GM12865 (cell line): ENCODE measurements at regions not wholly inside any gene's neighbourhood (a gene's known extent, or its start where the extent isn't known, plus 50 kb on each side); places are given as distances from the start of the nearest gene placed in this dataset.

Experiments used
- DNase-seq: peaks from one replicate; pipeline ENCODE4 v3.0.0; 2010; ENCODE audit warnings: low read depth
- H3K4me3 ChIP-seq: 2 replicates; pipeline ENCODE4 v1.5.1; 2011; ENCODE audit warnings: mild to moderate bottlenecking, low read depth, low read length, control low read depth
- CTCF ChIP-seq: IDR thresholded peaks from 2 replicates; pipeline ENCODE4 v1.5.1; 2011; ENCODE audit warnings: low read length, control low read depth, low read depth, inconsistent platforms; ENCODE audit not compliant: insufficient read depth; ENCODE audit errors: missing control alignments

GRCh38 chr20:60535211-60535610 is 577.0 kb downstream of the CDH26 start:
- no peak overlapping the region for H3K4me3 ChIP-seq
- no peak for DNase-seq
- no peak for TF ChIP-seq CTCF

- no peak for DNase-seq
- no peak for TF ChIP-seq CTCF
- no peak overlapping the region for H3K4me3 ChIP-seq
Measured at GRCh38 chr20:60540591-60540990, 582.4 kb downstream of the CDH26 start.

- TF ChIP-seq CTCF: no peak
- H3K4me3 ChIP-seq: no peak overlapping the region
- no peak for DNase-seq
Measured at GRCh38 chr20:60541991-60542390, 583.8 kb downstream of the CDH26 start.

- DNase-seq: no peak
- no peak overlapping the region for H3K4me3 ChIP-seq
- no peak for TF ChIP-seq CTCF
Measured at GRCh38 chr20:60543598-60543997, 585.4 kb downstream of the CDH26 start.

GRCh38 chr20:60553095-60553494 is 594.9 kb downstream of the CDH26 start:
- DNase-seq: no peak
- TF ChIP-seq CTCF: no peak

GRCh38 chr20:60558486-60558885 is 600.3 kb downstream of the CDH26 start:
- no peak for DNase-seq
- no peak overlapping the region for H3K4me3 ChIP-seq
- TF ChIP-seq CTCF: no peak

More at GRCh38 chr20:60553095-60553494, 594.9 kb downstream of the CDH26 start:
- H3K4me3 ChIP-seq: no peak overlapping the region

GRCh38 chr20:60559462-60559861 is 601.2 kb downstream of the CDH26 start:
- TF ChIP-seq CTCF: no peak
- H3K4me3 ChIP-seq: no peak overlapping the region
- no peak for DNase-seq
